HepG2 (cell line): ENCODE measurements at regions not wholly inside any gene's neighbourhood (a gene's known extent, or its start where the extent isn't known, plus 50 kb on each side); places are given as distances from the start of the nearest gene placed in this dataset.

Experiments used
- CTCF ChIP-seq: sonication (generic); formaldehyde crosslinking; IDR thresholded peaks from 2 replicates; pipeline ENCODE4 v1.5.0; 2020; ENCODE audit warnings: mild to moderate bottlenecking, missing genetic modification reagents, moderate library complexity
- NR1H2 ChIP-seq: sonication (generic); formaldehyde crosslinking; IDR thresholded peaks from 2 replicates; pipeline ENCODE4 v1.8.1; 2022; ENCODE audit warnings: low read depth, missing genetic modification reagents, borderline replicate concordance

- TF ChIP-seq CTCF (CRISPR knock-in tag), result no peak
- no peak for TF ChIP-seq NR1H2
Observed at GRCh38 chr12:76713986-76714385, 49.9 kb upstream of the ZDHHC17 start.
